Heart left ventricle (tissue), 16 donors: ENCODE measurements at regions not wholly inside any gene's neighbourhood (a gene's known extent, or its start where the extent isn't known, plus 50 kb on each side); places are given as distances from the start of the nearest gene placed in this dataset.

Source experiments
- ATAC-seq, 4 donors: fragments of 200-7000 bp; cut with Tn5 transposase; one replicate each; pipeline ENCODE4 v1.9.1; 2020 to 2022; ENCODE audit warnings: moderate library complexity in 4 of 4, mild to moderate bottlenecking in 3 of 4, moderate number of reproducible peaks in 1 of 4
- DNase-seq, 5 donors: peaks; one replicate each; pipeline ENCODE4 v3.0.0-alpha.2; 2020
- H3K27ac ChIP-seq, 12 donors: fragments of 200-600 bp; sonication (generic) in 4 of 12; one replicate each; pipeline versions ENCODE4 v1.5.0 to v1.8.0; 2016 to 2022; ENCODE audit warnings: mild to moderate bottlenecking in 2 of 12
- H3K27me3 ChIP-seq, 9 donors: fragments of 200-600 bp; sonication (generic) in 2 of 9; one replicate each; pipeline versions ENCODE4 v1.5.1 to v1.8.0; 2016 to 2022; ENCODE audit warnings: mild to moderate bottlenecking in 3 of 9
- H3K36me3 ChIP-seq, 9 donors: fragments of 200-600 bp; sonication (generic) in 2 of 9; one replicate each; pipeline versions ENCODE4 v1.5.0 to v1.8.0; 2018 to 2022; ENCODE audit warnings: mild to moderate bottlenecking in 2 of 9
- H3K4me1 ChIP-seq, 12 donors: fragments of 200-600 bp; sonication (generic) in 4 of 12; one replicate each; pipeline versions ENCODE4 v1.5.0 to v1.8.0; 2016 to 2022; ENCODE audit warnings: mild to moderate bottlenecking in 3 of 12
- H3K4me3 ChIP-seq, 12 donors: fragments of 200-600 bp; sonication (generic) in 4 of 12; one replicate each; pipeline versions ENCODE4 v1.5.0 to v1.8.0; 2017 to 2022; ENCODE audit warnings: mild to moderate bottlenecking in 9 of 12, moderate library complexity in 4 of 12
- H3K9me3 ChIP-seq, 12 donors: fragments of 200-600 bp; sonication (generic) in 4 of 12; one replicate each; pipeline versions ENCODE4 v1.5.0 to v1.8.0; 2016 to 2022; ENCODE audit warnings: mild to moderate bottlenecking in 1 of 12
- POLR2A ChIP-seq, 2 donors: fragments of 450-650 bp; IDR thresholded peaks; one replicate each; pipeline ENCODE4 v1.6.1; 2017; ENCODE audit warnings: antibody characterized with exemption in 2 of 2, mild to moderate bottlenecking in 2 of 2, moderate library complexity in 2 of 2
- WGBS, 4 donors: extraction: QIAGEN DNeasy Blood & Tissue Kit in 2 of 4; methylation state at CpG; one replicate each; pipeline versions ENCODE4 v1.1.5 to v1.1.7; 2013 to 2018; 5-methylcytosine and 5-hydroxymethylcytosine counted together
- intact Hi-C, 10 donors: fragments of 100-400 bp; cut with DNase I; formaldehyde crosslinking; loops; one replicate each; pipeline versions ENCODE4 v1.11.1 to v1.14.2; 2022
- TF ChIP-seq, protein P1 (sequence below), 12 donors: fragments of 200-600 bp; sonication (generic) in 4 of 12; IDR thresholded peaks; one replicate each; pipeline versions ENCODE4 v1.5.0 to v1.8.0; 2018 to 2022; ENCODE audit warnings: antibody characterized with exemption in 12 of 12, mild to moderate bottlenecking in 5 of 12
- donor health status: ischemic (EF 13 %, LVEDD 7.1; RV severe dilation, severe dysfunction).
- donor health status: healthy with polysubstance abuse.
- donor health status: DM: no; HTN: yes; CAD: no.
- donor health status: DM: no; HTN: no; CAD: no.
- donor health status: ischemic (EF 25% LVEDD 6.9; RV normal size, moderate dysfunction).
- donor health status: ischemic (EF 25% LVEDD 5.7; RV mildly dilated, moderate dysfunction).
- donor health status: healthy.
- donor health status: DM: yes; HTN: yes; CAD: no.
- donor health status: ischemic (EF 35%, LVEDD 5.7; RV mildly dilated, moderate dysfunction).
- donor health status: nonischemic (EF 11% LVEDD 7.7; RV severe dilation, severe dysfunction).
- donor health status: DM: yes; HTN: yes; CAD: no.
- donor health status: PGD.
- donor health status: ischemic (EF 29% LVEDD 5.4; RV normal size, mild dysfunction).
- donor health status: nonischemic (EF 23%, LVEDD 6.1; RV moderate dilation, normal function).

DNA sequence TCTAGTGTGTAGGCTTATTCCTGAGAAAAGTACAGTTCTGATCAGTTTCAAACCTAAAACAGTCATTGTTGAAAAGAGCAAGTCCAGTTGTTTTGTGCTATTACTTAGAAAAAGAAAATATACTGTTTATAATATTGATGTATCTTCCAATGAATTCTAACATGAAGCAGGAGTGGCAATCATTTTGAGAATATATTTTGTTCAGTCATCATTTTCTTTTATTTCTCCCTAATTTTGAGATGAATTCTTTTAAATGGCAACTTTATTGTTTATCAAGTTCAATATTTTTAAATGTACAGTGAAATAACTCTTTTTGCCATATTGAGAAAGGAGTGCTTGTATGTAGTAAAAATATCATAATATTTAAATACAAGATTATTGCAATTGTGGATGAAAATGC, 862.2 kb upstream of the MDGA2 start:
- intact Hi-C loops: no loop called here

DNA sequence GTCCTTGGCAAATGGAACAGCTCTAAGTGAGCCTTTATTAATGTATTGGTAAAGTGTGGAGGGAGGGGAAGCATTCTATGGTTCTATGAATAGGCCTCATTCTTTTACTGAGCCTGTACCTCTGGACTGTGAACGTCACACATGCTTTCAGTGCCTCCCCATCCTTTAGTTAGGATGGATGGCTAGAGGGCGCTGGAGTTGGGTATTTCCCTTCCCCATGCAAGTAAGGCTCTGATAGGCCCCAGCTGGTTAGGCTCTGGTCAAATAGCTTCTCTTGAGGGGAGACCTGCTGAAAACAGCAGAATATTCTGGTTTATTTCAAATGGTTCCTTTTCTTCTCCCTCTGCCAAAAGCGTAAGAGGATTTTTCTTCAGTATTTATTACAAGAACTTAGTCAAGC, 860.9 kb upstream of the MDGA2 start:
- no peak for TF ChIP-seq POLR2A (IDR thresholded peaks at IDR 0.05)
- TF ChIP-seq, protein P1, sequence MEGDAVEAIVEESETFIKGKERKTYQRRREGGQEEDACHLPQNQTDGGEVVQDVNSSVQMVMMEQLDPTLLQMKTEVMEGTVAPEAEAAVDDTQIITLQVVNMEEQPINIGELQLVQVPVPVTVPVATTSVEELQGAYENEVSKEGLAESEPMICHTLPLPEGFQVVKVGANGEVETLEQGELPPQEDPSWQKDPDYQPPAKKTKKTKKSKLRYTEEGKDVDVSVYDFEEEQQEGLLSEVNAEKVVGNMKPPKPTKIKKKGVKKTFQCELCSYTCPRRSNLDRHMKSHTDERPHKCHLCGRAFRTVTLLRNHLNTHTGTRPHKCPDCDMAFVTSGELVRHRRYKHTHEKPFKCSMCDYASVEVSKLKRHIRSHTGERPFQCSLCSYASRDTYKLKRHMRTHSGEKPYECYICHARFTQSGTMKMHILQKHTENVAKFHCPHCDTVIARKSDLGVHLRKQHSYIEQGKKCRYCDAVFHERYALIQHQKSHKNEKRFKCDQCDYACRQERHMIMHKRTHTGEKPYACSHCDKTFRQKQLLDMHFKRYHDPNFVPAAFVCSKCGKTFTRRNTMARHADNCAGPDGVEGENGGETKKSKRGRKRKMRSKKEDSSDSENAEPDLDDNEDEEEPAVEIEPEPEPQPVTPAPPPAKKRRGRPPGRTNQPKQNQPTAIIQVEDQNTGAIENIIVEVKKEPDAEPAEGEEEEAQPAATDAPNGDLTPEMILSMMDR (IDR thresholded peaks at IDR 0.05): peak in 1 of 12 donors; percentile 12
- Histone ChIP-seq H3K27ac (no peak overlapping the region), H3K4me1 (no peaks in the 10 kb centered on the region), H3K27me3 (no peaks in the 10 kb centered on the region), H3K9me3 (peaks cover 0 to 12% (median 0%) of the 10 kb centered on the region in 12 donors), H3K36me3 (no peaks in the 10 kb centered on the region), H3K4me3 (no peak overlapping the region)
- 41 to 56% (median 48%) methylated on average over 3 of the region's 3 CpGs for WGBS, 4 donors
- intact Hi-C loops: no loop called here
- DNase-seq: no peak
- ATAC-seq: no peak

More for the DNA sequence above, 862.2 kb upstream of the MDGA2 start:
- Histone ChIP-seq H3K4me1 (no peaks in the 10 kb centered on the region), H3K27ac (no peak overlapping the region), H3K27me3 (no peaks in the 10 kb centered on the region), H3K4me3 (no peak overlapping the region), H3K9me3 (peaks cover 0 to 3% (median 0%) of the 10 kb centered on the region in 12 donors), H3K36me3 (no peaks in the 10 kb centered on the region)
- DNase-seq: no peak
- no peak for ATAC-seq
- TF ChIP-seq, protein P1 (IDR thresholded peaks at IDR 0.05): no peak
- TF ChIP-seq POLR2A (IDR thresholded peaks at IDR 0.05): no peak

DNA sequence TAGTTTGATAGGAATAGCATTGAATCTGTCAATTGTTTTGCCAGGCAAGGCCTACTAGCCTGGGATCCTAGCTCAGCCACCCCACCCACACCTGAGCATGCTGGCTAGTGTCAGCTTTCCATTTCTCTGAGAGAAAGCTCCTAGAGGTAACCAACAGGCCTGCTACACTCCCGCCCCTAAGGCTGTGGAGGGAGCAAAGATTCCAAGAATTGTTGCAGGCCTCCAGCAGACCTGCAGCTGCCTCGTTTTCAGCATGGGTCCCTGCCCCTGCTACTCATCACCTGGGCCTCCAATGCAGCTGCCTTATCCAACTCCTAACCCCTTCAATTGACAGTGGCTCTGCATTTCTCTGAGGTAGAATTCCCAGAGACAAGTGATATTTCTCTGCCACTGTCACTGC, 852.4 kb upstream of the MDGA2 start:
- DNase-seq: no peak
- ATAC-seq: no peak
- no peak overlapping the region for H3K27ac ChIP-seq
- no peaks in the 10 kb centered on the region for H3K27me3 ChIP-seq
- no peaks in the 10 kb centered on the region for H3K4me1 ChIP-seq
- no peaks in the 10 kb centered on the region for H3K36me3 ChIP-seq
- H3K9me3 ChIP-seq: peaks cover 0 to 17% (median 0%) of the 10 kb centered on the region in 12 donors
- TF ChIP-seq, protein P1 (IDR thresholded peaks at IDR 0.05): no peak
- no peak for TF ChIP-seq POLR2A (IDR thresholded peaks at IDR 0.05)
- no peak overlapping the region for H3K4me3 ChIP-seq
- 19 to 30% (median 25%) methylated on average over 2 of the region's 2 CpGs for WGBS, 4 donors
- intact Hi-C loops: no loop called here

DNA sequence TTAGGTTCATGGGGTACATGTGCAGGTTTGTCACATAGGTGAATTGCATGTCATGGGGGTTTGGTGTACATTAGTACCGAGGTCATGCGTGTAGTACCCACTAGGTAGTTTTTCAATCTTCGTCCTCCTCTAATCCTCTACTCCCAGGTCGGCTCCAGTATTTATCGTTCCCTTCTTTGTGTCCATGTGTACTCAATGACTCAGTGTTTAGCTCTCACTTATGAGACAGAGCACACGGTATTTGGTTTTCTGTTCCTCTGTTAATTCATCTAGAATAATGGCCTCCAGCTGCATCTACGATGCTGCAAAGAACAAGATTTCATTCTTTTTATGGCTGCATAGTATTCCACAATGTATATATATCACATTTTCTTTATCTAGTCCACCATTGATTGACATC, 850.9 kb upstream of the MDGA2 start:
- intact Hi-C loops: no loop called here

More for the DNA sequence above, 850.9 kb upstream of the MDGA2 start:
- ATAC-seq (no peak), DNase-seq (no peak)
- Histone ChIP-seq H3K4me1 (no peaks in the 10 kb centered on the region), H3K36me3 (no peaks in the 10 kb centered on the region), H3K27ac (no peak overlapping the region), H3K27me3 (no peaks in the 10 kb centered on the region), H3K9me3 (peaks cover 0 to 5% (median 0%) of the 10 kb centered on the region in 12 donors), H3K4me3 (no peak overlapping the region)
- TF ChIP-seq, protein P1 (IDR thresholded peaks at IDR 0.05): no peak
- no peak for TF ChIP-seq POLR2A (IDR thresholded peaks at IDR 0.05)
- 74 to 78% (median 76%) methylated on average over 7 of the region's 7 CpGs for WGBS, 4 donors
